ENCODE measurements at regions not wholly inside any gene's neighbourhood (a gene's known extent, or its start where the extent isn't known, plus 50 kb on each side); places are given as distances from the start of the nearest gene placed in this dataset.

DNA sequence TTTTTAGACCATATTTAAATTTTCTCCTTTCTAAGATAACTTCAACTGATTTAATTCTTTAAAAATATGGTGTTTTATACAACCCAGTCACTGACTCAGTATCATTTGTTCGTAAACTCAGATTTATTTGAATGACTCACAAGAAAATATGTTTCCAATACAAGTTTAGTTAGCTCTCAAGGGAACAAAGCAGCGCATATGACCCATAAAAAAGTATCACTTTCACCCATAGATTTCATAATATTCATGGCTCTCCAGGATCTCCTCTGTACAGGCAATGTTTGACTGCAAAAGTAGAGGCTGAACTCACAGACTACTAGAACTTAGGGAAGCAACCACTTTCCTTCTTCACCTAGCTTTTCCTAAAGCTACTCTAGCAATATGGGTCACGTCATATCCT, 405.6 kb upstream of the PCDH9 start:
- TF ChIP-seq POLR2A (IDR thresholded peaks at IDR 0.05; ENCODE audit: extremely low read depth, insufficient read length) (no peak), MYC (IDR thresholded peaks at IDR 0.05; ENCODE audit: low read depth, low read length) (no peak)
- TF ChIP-seq, protein P1, sequence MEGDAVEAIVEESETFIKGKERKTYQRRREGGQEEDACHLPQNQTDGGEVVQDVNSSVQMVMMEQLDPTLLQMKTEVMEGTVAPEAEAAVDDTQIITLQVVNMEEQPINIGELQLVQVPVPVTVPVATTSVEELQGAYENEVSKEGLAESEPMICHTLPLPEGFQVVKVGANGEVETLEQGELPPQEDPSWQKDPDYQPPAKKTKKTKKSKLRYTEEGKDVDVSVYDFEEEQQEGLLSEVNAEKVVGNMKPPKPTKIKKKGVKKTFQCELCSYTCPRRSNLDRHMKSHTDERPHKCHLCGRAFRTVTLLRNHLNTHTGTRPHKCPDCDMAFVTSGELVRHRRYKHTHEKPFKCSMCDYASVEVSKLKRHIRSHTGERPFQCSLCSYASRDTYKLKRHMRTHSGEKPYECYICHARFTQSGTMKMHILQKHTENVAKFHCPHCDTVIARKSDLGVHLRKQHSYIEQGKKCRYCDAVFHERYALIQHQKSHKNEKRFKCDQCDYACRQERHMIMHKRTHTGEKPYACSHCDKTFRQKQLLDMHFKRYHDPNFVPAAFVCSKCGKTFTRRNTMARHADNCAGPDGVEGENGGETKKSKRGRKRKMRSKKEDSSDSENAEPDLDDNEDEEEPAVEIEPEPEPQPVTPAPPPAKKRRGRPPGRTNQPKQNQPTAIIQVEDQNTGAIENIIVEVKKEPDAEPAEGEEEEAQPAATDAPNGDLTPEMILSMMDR (IDR thresholded peaks at IDR 0.05; ENCODE audit: low read depth, low read length): no peak
